Central memory CD8-positive, alpha-beta T cell (primary cell): ENCODE measurements at regions not wholly inside any gene's neighbourhood (a gene's known extent, or its start where the extent isn't known, plus 50 kb on each side); places are given as distances from the start of the nearest gene placed in this dataset.
"Not testable (repeated sequence)": the region's sequence is repeated elsewhere in the genome, so short reads cannot be mapped to it uniquely, and the experiment has no call there.

Source experiments
- ATAC-seq: fragments of 150-1000 bp; cut with Tn5 transposase; replicated peaks from 2 replicates; pipeline ENCODE4 v1.10.0; 2022; ENCODE audit warnings: mild to moderate bottlenecking, moderate FRiP score, moderate number of reproducible peaks; ENCODE audit not compliant: poor library complexity, severe bottlenecking; ENCODE audit errors: extremely low read depth
- DNase-seq, 2 donors: peaks; one replicate each; pipeline ENCODE4 v3.0.0; 2021; ENCODE audit warnings: low spot score in 2 of 2
- H3K27ac Mint-ChIP-seq: one replicate; pipeline ENCODE4 v1.8.0; 2022; ENCODE audit warnings: low read depth, mild to moderate bottlenecking, moderate library complexity, mixed read lengths
- H3K27me3 Mint-ChIP-seq: one replicate; pipeline ENCODE4 v1.8.0; 2022; ENCODE audit warnings: mixed read lengths
- H3K36me3 Mint-ChIP-seq: one replicate; pipeline ENCODE4 v1.8.0; 2022; ENCODE audit warnings: mild to moderate bottlenecking, moderate library complexity, mixed read lengths; ENCODE audit not compliant: insufficient read depth
- H3K4me1 Mint-ChIP-seq: one replicate; pipeline ENCODE4 v1.8.0; 2022; ENCODE audit warnings: mixed read lengths
- H3K4me3 Mint-ChIP-seq: one replicate; pipeline ENCODE4 v1.8.0; 2022; ENCODE audit warnings: mild to moderate bottlenecking, moderate library complexity, mixed read lengths
- H3K9me3 Mint-ChIP-seq: one replicate; pipeline ENCODE4 v1.8.0; 2022; ENCODE audit warnings: mixed read lengths

- no peak for DNase-seq
- peaks cover 10% of the 10 kb centered on the region for H3K9me3 Mint-ChIP-seq
- no peaks in the 10 kb centered on the region for H3K4me1 Mint-ChIP-seq
- ATAC-seq: no peak
- H3K4me3 Mint-ChIP-seq: no peak overlapping the region
- no peaks in the 10 kb centered on the region for H3K27me3 Mint-ChIP-seq
- no peak overlapping the region for H3K27ac Mint-ChIP-seq
- H3K36me3 Mint-ChIP-seq: no peaks in the 10 kb centered on the region
These were observed 91.7 kb upstream of the CHMP2B start for GRCh38 chr3:87135412-87135811.

GRCh38 chr3:87132801-87133200 lies 94.3 kb upstream of the CHMP2B start:
- ATAC-seq (no peak), DNase-seq (no peak)
- H3K4me3 Mint-ChIP-seq: no peak overlapping the region
- no peaks in the 10 kb centered on the region for H3K9me3 Mint-ChIP-seq
- no peaks in the 10 kb centered on the region for H3K4me1 Mint-ChIP-seq
- no peaks in the 10 kb centered on the region for H3K27me3 Mint-ChIP-seq
- H3K36me3 Mint-ChIP-seq: no peaks in the 10 kb centered on the region
- no peak overlapping the region for H3K27ac Mint-ChIP-seq

GRCh38 chr3:87128006-87128405 lies 99.1 kb upstream of the CHMP2B start:
- H3K9me3 Mint-ChIP-seq: peaks cover 5% of the 10 kb centered on the region
- H3K4me1 Mint-ChIP-seq: no peaks in the 10 kb centered on the region
- H3K27ac Mint-ChIP-seq: no peak overlapping the region
- no peaks in the 10 kb centered on the region for H3K27me3 Mint-ChIP-seq
- H3K4me3 Mint-ChIP-seq: no peak overlapping the region
- DNase-seq: no peak
- ATAC-seq: no peak
- no peaks in the 10 kb centered on the region for H3K36me3 Mint-ChIP-seq

GRCh38 chr3:87127281-87127680 lies 99.8 kb upstream of the CHMP2B start:
- Mint-ChIP-seq H3K4me1 (no peaks in the 10 kb centered on the region), H3K27me3 (no peaks in the 10 kb centered on the region), H3K4me3 (no peak overlapping the region), H3K9me3 (peaks cover 5% of the 10 kb centered on the region), H3K36me3 (no peaks in the 10 kb centered on the region), H3K27ac (no peak overlapping the region)
- DNase-seq: no peak
- no peak for ATAC-seq

- no peaks in the 10 kb centered on the region for H3K36me3 Mint-ChIP-seq
- H3K9me3 Mint-ChIP-seq: peaks cover 5% of the 10 kb centered on the region
- ATAC-seq (no peak), DNase-seq (no peak)
- H3K27ac Mint-ChIP-seq: no peak overlapping the region
- no peak overlapping the region for H3K4me3 Mint-ChIP-seq
- H3K4me1 Mint-ChIP-seq: no peaks in the 10 kb centered on the region
- no peaks in the 10 kb centered on the region for H3K27me3 Mint-ChIP-seq
These were observed 100.8 kb upstream of the CHMP2B start for GRCh38 chr3:87126321-87126720.

- H3K36me3 Mint-ChIP-seq: no peaks in the 10 kb centered on the region
These were observed 102.0 kb upstream of the CHMP2B start for GRCh38 chr3:87125116-87125515.

GRCh38 chr3:87122766-87123165 lies 104.3 kb upstream of the CHMP2B start:
- no peak for DNase-seq
- no peak for ATAC-seq
- Mint-ChIP-seq H3K27me3 (no peaks in the 10 kb centered on the region), H3K4me3 (no peak overlapping the region), H3K36me3 (no peaks in the 10 kb centered on the region), H3K4me1 (no peaks in the 10 kb centered on the region), H3K27ac (no peak overlapping the region), H3K9me3 (peaks cover 5% of the 10 kb centered on the region)

More at GRCh38 chr3:87125116-87125515, 102.0 kb upstream of the CHMP2B start:
- Mint-ChIP-seq H3K4me1 (no peaks in the 10 kb centered on the region), H3K27ac (no peak overlapping the region), H3K4me3 (no peak overlapping the region), H3K27me3 (no peaks in the 10 kb centered on the region), H3K9me3 (peaks cover 5% of the 10 kb centered on the region)
- no peak for DNase-seq
- ATAC-seq: no peak

- ATAC-seq: no peak
- H3K36me3 Mint-ChIP-seq: no peaks in the 10 kb centered on the region
- no peak for DNase-seq
- H3K4me1 Mint-ChIP-seq: no peaks in the 10 kb centered on the region
- no peaks in the 10 kb centered on the region for H3K27me3 Mint-ChIP-seq
- H3K4me3 Mint-ChIP-seq: no peak overlapping the region
- peaks cover 5% of the 10 kb centered on the region for H3K9me3 Mint-ChIP-seq
- no peak overlapping the region for H3K27ac Mint-ChIP-seq
These were observed 105.3 kb upstream of the CHMP2B start for GRCh38 chr3:87121856-87122255.

GRCh38 chr3:87120881-87121280 lies 106.2 kb upstream of the CHMP2B start:
- peaks cover 4% of the 10 kb centered on the region for H3K9me3 Mint-ChIP-seq
- H3K36me3 Mint-ChIP-seq: no peaks in the 10 kb centered on the region
- H3K4me1 Mint-ChIP-seq: no peaks in the 10 kb centered on the region
- H3K27me3 Mint-ChIP-seq: no peaks in the 10 kb centered on the region
- no peak overlapping the region for H3K27ac Mint-ChIP-seq
- no peak for DNase-seq
- no peak for ATAC-seq
- no peak overlapping the region for H3K4me3 Mint-ChIP-seq

GRCh38 chr3:87120236-87120635 lies 106.9 kb upstream of the CHMP2B start:
- Mint-ChIP-seq H3K27ac (no peak overlapping the region), H3K36me3 (no peaks in the 10 kb centered on the region), H3K4me3 (no peak overlapping the region), H3K27me3 (no peaks in the 10 kb centered on the region), H3K9me3 (no peaks in the 10 kb centered on the region), H3K4me1 (no peaks in the 10 kb centered on the region)
- DNase-seq (no peak), ATAC-seq (no peak)

- no peak for DNase-seq
- ATAC-seq: no peak
- no peaks in the 10 kb centered on the region for H3K36me3 Mint-ChIP-seq
- no peak overlapping the region for H3K4me3 Mint-ChIP-seq
- H3K27ac Mint-ChIP-seq: no peak overlapping the region
- H3K27me3 Mint-ChIP-seq: no peaks in the 10 kb centered on the region
- H3K4me1 Mint-ChIP-seq: no peaks in the 10 kb centered on the region
- peaks cover 17% of the 10 kb centered on the region for H3K9me3 Mint-ChIP-seq
These were observed 117.6 kb upstream of the CHMP2B start for GRCh38 chr3:87109465-87109864.

GRCh38 chr3:87101861-87102625 lies 111.1 kb upstream of the VGLL3 start:
- no peaks in the 10 kb centered on the region for H3K36me3 Mint-ChIP-seq
- no peaks in the 10 kb centered on the region for H3K9me3 Mint-ChIP-seq
- DNase-seq: no peak
- H3K27ac Mint-ChIP-seq: no peak overlapping the region
- ATAC-seq: no peak
- H3K4me3 Mint-ChIP-seq: no peak overlapping the region
- H3K27me3 Mint-ChIP-seq: no peaks in the 10 kb centered on the region
- no peaks in the 10 kb centered on the region for H3K4me1 Mint-ChIP-seq

- not testable (repeated sequence) for H3K9me3 Mint-ChIP-seq, H3K4me3 Mint-ChIP-seq, DNase-seq, H3K4me1 Mint-ChIP-seq, H3K27me3 Mint-ChIP-seq, H3K36me3 Mint-ChIP-seq, H3K27ac Mint-ChIP-seq, ATAC-seq
These were observed 106.8 kb upstream of the VGLL3 start for GRCh38 chr3:87097733-87098132.
